ENCODE measurements at regions not wholly inside any gene's neighbourhood (a gene's known extent, or its start where the extent isn't known, plus 50 kb on each side); places are given as distances from the start of the nearest gene placed in this dataset.

GRCh38 chrX:91081873-91082272 lies 352.8 kb upstream of the PABPC5 start:
- Histone ChIP-seq H3K27me3 (ENCODE audit: insufficient read depth) (no peaks in the 10 kb centered on the region), H3F3A (replicated peaks; ENCODE audit: low read depth) (no peaks in the 10 kb centered on the region), H2AFZ (no peak overlapping the region), H3K27ac (ENCODE audit: low read depth) (no peak overlapping the region), H3K36me3 (ENCODE audit: insufficient read depth) (no peaks in the 10 kb centered on the region), H3K79me2 (replicated peaks; ENCODE audit: insufficient read depth) (no peaks in the 10 kb centered on the region), H3K9me2 (ENCODE audit: insufficient read depth) (no peaks in the 10 kb centered on the region), H4K20me1 (replicated peaks; ENCODE audit: insufficient read depth) (no peaks in the 10 kb centered on the region), H3K4me2 (no peak overlapping the region), H3K4me1 (ENCODE audit: insufficient read depth) (no peaks in the 10 kb centered on the region), H3K4me3 (no peak overlapping the region)
- Mint-ChIP-seq H3K27me3 (ENCODE audit: insufficient read depth, low read depth, poor library complexity) (no peaks in the 10 kb centered on the region), H3K9me3 (peaks cover 19% of the 10 kb centered on the region), H3K27ac (no peak overlapping the region), H3K4me1 (no peaks in the 10 kb centered on the region), H3K36me3 (ENCODE audit: low read depth) (peaks cover 17% of the 10 kb centered on the region), H3K4me3 (no peak overlapping the region)
- no peak for ATAC-seq
- TF ChIP-seq EZH2 (IDR thresholded peaks at IDR 0.05; ENCODE audit: low read depth, unreplicated experiment), result no peak
- TF ChIP-seq POLR2AphosphoS5 (IDR thresholded peaks at IDR 0.05; ENCODE audit: low read depth), result no peak
- TF ChIP-seq ZNF462 (CRISPR knock-in tag; IDR thresholded peaks at IDR 0.05), result no peak
- TF ChIP-seq JUNB (IDR thresholded peaks at IDR 0.05; ENCODE audit: unreplicated experiment), result no peak
- no peak for TF ChIP-seq EZH2phosphoT487 (IDR thresholded peaks at IDR 0.05; ENCODE audit: unreplicated experiment)
- TF ChIP-seq CREB1 (CRISPR knock-in tag; IDR thresholded peaks at IDR 0.05; ENCODE audit: low read depth), result no peak
- DNase-seq (ENCODE audit: low spot score), result no peak

- no peak overlapping the region for H3K4me2 ChIP-seq
- H3K27ac ChIP-seq (ENCODE audit: low read depth), result no peak overlapping the region
- no peaks in the 10 kb centered on the region for H3K9me2 ChIP-seq (ENCODE audit: insufficient read depth)
- H3K4me1 Mint-ChIP-seq, result no peaks in the 10 kb centered on the region
- H2AFZ ChIP-seq, result no peak overlapping the region
- H3K4me1 ChIP-seq (ENCODE audit: insufficient read depth), result no peaks in the 10 kb centered on the region
- H4K20me1 ChIP-seq (replicated peaks; ENCODE audit: insufficient read depth), result no peaks in the 10 kb centered on the region
- no peaks in the 10 kb centered on the region for H3K27me3 Mint-ChIP-seq (ENCODE audit: insufficient read depth, low read depth, poor library complexity)
- DNase-seq (ENCODE audit: low spot score) (no peak), ATAC-seq (no peak)
- no peaks in the 10 kb centered on the region for H3K36me3 ChIP-seq (ENCODE audit: insufficient read depth)
- H3K9me3 Mint-ChIP-seq, result peaks cover 12% of the 10 kb centered on the region; the same call in 2 of the 3 replicates
- no peaks in the 10 kb centered on the region for H3F3A ChIP-seq (replicated peaks; ENCODE audit: low read depth)
- no peaks in the 10 kb centered on the region for H3K79me2 ChIP-seq (replicated peaks; ENCODE audit: insufficient read depth)
- H3K27ac Mint-ChIP-seq, result no peak overlapping the region
- no peak overlapping the region for H3K4me3 Mint-ChIP-seq
- H3K4me3 ChIP-seq, result no peak overlapping the region
- no peaks in the 10 kb centered on the region for H3K27me3 ChIP-seq (ENCODE audit: insufficient read depth)
- no peaks in the 10 kb centered on the region for H3K36me3 Mint-ChIP-seq (ENCODE audit: low read depth)
- TF ChIP-seq ZNF331 (CRISPR knock-in tag; IDR thresholded peaks at IDR 0.05; ENCODE audit: low read depth) (no peak), POLR2AphosphoS5 (IDR thresholded peaks at IDR 0.05; ENCODE audit: low read depth) (no peak), CTCF (conservative IDR thresholded peaks at IDR 0.05; ENCODE audit: low read depth in 2 of 2) (no peak), NANOG (IDR thresholded peaks at IDR 0.05; ENCODE audit: borderline replicate concordance) (no peak)
Observed at GRCh38 chrX:91108761-91109160, 325.9 kb upstream of the PABPC5 start.

All from GM23338 (cell line).